Panc1 (cell line): ENCODE measurements at regions not wholly inside any gene's neighbourhood (a gene's known extent, or its start where the extent isn't known, plus 50 kb on each side); places are given as distances from the start of the nearest gene placed in this dataset.

Source experiments
- CTCF ChIP-seq: fragments of 450-650 bp; IDR thresholded peaks from 2 replicates; pipeline ENCODE4 v1.5.1; 2017; ENCODE audit warnings: mild to moderate bottlenecking
- POLR2AphosphoS5 ChIP-seq: IDR thresholded peaks from 2 replicates; pipeline ENCODE4 v1.6.1; 2012; ENCODE audit warnings: mild to moderate bottlenecking, low read depth, low read length, moderate library complexity
- REST ChIP-seq, 2 experiments: IDR thresholded peaks; 2 replicates each; pipeline ENCODE4 v1.6.1; 2011 to 2012; ENCODE audit warnings: low read depth in 2 of 2, control low read depth in 1 of 2, low read length in 1 of 2, mild to moderate bottlenecking in 1 of 2, moderate library complexity in 1 of 2; ENCODE audit not compliant: insufficient read depth in 1 of 2
- SIN3A ChIP-seq: IDR thresholded peaks from 2 replicates; pipeline ENCODE4 v1.6.1; 2012; ENCODE audit warnings: low read depth, mild to moderate bottlenecking, low read length, moderate library complexity, borderline replicate concordance; ENCODE audit not compliant: insufficient read depth

- TF ChIP-seq CTCF (no peak), REST (IDR thresholded peaks at IDR 0.05; ENCODE audit: insufficient read depth in 1 of 2, low read depth in 2 of 2, low read length in 1 of 2) (no peak), POLR2AphosphoS5 (no peak), SIN3A (no peak)
Measured at GRCh38 chr18:22468554-22468891, 50.8 kb upstream of the CTAGE1 start.
